B cell (primary cell): ENCODE measurements at regions not wholly inside any gene's neighbourhood (a gene's known extent, or its start where the extent isn't known, plus 50 kb on each side); places are given as distances from the start of the nearest gene placed in this dataset.

ENCODE experiments used
- ATAC-seq: fragments of 200-7000 bp; cut with Tn5 transposase; one replicate; pipeline ENCODE4 v1.10.0; 2021; ENCODE audit warnings: low read depth, mild to moderate bottlenecking, moderate number of reproducible peaks, moderate library complexity
- CTCF ChIA-PET: fragments of 350-600 bp; sonication (Branson Sonifier 250); formaldehyde crosslinking; loops from one replicate; lab custom pipeline; 2021; ENCODE audit warnings: antibody characterized with exemption, inconsistent platforms; lab: Charles Lee
- POLR2A ChIA-PET: fragments of 350-600 bp; sonication (Branson Sonifier 250); formaldehyde crosslinking; loops from one replicate; lab custom pipeline; 2021; ENCODE audit warnings: antibody characterized with exemption; lab: Charles Lee
- DNase-seq: peaks from one replicate; pipeline ENCODE4 v3.0.0; 2013
- H2AFZ ChIP-seq: 2 replicates; pipeline ENCODE4 v1.6.1; 2012; ENCODE audit warnings: mild to moderate bottlenecking, low read depth, low read length; ENCODE audit not compliant: insufficient read depth, poor library complexity, severe bottlenecking
- H3K27ac ChIP-seq, 2 donors: 1 replicate in 1 of 2; 2 replicates in 1 of 2; pipeline ENCODE4 v1.5.1; 2012 to 2013; ENCODE audit warnings: low read length in 2 of 2, mild to moderate bottlenecking in 2 of 2, moderate library complexity in 1 of 2
- H3K27me3 ChIP-seq, 4 experiments: fragments of 200-600 bp in 1 of 4; sonication (generic) in 1 of 4; replicated peaks in 1 of 4; 1 replicate in 2 of 4; 2 replicates in 2 of 4; pipeline versions ENCODE4 v1.6.1 to v1.7.0; 2013 to 2016; ENCODE audit warnings: low read length in 3 of 4, mild to moderate bottlenecking in 2 of 4, mixed read lengths in 1 of 4, moderate library complexity in 1 of 4; ENCODE audit not compliant: insufficient read depth in 4 of 4, control insufficient read depth in 3 of 4; ENCODE audit errors: control extremely low read depth in 1 of 4
- H3K36me3 ChIP-seq, 2 experiments: replicated peaks in 1 of 2; 1 replicate in 1 of 2; 2 replicates in 1 of 2; pipeline versions ENCODE4 v1.6.1 to v1.7.1; 2013; ENCODE audit warnings: low read length in 1 of 2; ENCODE audit not compliant: insufficient read depth in 2 of 2, control insufficient read depth in 1 of 2; ENCODE audit errors: control extremely low read depth in 1 of 2, extremely low read depth in 1 of 2
- H3K4me1 ChIP-seq, 2 donors: fragments of 200-600 bp in 1 of 2; sonication (generic) in 1 of 2; 1 replicate in 1 of 2; 2 replicates in 1 of 2; pipeline versions ENCODE4 v1.5.1 to v1.6.1; 2013 to 2017; ENCODE audit warnings: low read length in 2 of 2; ENCODE audit not compliant: control insufficient read depth in 2 of 2, insufficient read depth in 2 of 2
- H3K4me2 ChIP-seq: replicated peaks from 2 replicates; pipeline ENCODE3; 2012; ENCODE audit warnings: mild to moderate bottlenecking, low read depth, low read length; ENCODE audit not compliant: poor library complexity, severe bottlenecking
- H3K4me3 ChIP-seq, 5 experiments: fragments of 200-600 bp in 1 of 5; sonication (generic) in 1 of 5; 1 replicate in 3 of 5; 2 replicates in 2 of 5; pipeline versions ENCODE4 v1.5.1 to v1.7.0; 2011 to 2016; ENCODE audit warnings: low read length in 4 of 5, mild to moderate bottlenecking in 4 of 5, low read depth in 2 of 5, control low read depth in 1 of 5, moderate library complexity in 1 of 5; ENCODE audit not compliant: insufficient read depth in 1 of 5; ENCODE audit errors: control extremely low read depth in 1 of 5, extremely low read depth in 1 of 5
- H3K79me2 ChIP-seq: fragments of 200-600 bp; sonication (generic); one replicate; pipeline ENCODE4 v1.6.0; 2016; ENCODE audit warnings: low read length; ENCODE audit not compliant: control insufficient read depth, insufficient read depth
- H3K9ac ChIP-seq: fragments of 200-600 bp; sonication (generic); 2 replicates; pipeline ENCODE4 v1.6.1; 2017; ENCODE audit warnings: mild to moderate bottlenecking, low read length, moderate library complexity
- H3K9me3 ChIP-seq, 3 donors: one replicate each; pipeline versions ENCODE4 v1.6.1 to v1.7.1; 2013; ENCODE audit warnings: low read length in 2 of 3; ENCODE audit not compliant: control insufficient read depth in 2 of 3, insufficient read depth in 1 of 3; ENCODE audit errors: control extremely low read depth in 1 of 3
- H4K20me1 ChIP-seq: 2 replicates; pipeline ENCODE4 v1.6.0; 2012; ENCODE audit warnings: mild to moderate bottlenecking, low read length; ENCODE audit not compliant: insufficient read depth, control insufficient read depth, poor library complexity, severe bottlenecking
- H3K27ac Mint-ChIP-seq: one replicate; pipeline ENCODE4 v1.8.0; 2021; ENCODE audit warnings: mixed read lengths
- H3K27me3 Mint-ChIP-seq: one replicate; pipeline ENCODE4 v1.8.0; 2021; ENCODE audit warnings: mixed read lengths
- H3K4me1 Mint-ChIP-seq: one replicate; pipeline ENCODE4 v1.8.0; 2021; ENCODE audit warnings: mixed read lengths
- H3K4me3 Mint-ChIP-seq: one replicate; pipeline ENCODE4 v1.8.0; 2021; ENCODE audit warnings: mixed read lengths
- H3K9me3 Mint-ChIP-seq: one replicate; pipeline ENCODE4 v1.8.0; 2022; ENCODE audit warnings: mixed read lengths; ENCODE audit not compliant: insufficient read depth
- EZH2 ChIP-seq: IDR thresholded peaks from 2 replicates; pipeline ENCODE4 v1.6.1; 2012; ENCODE audit warnings: borderline replicate concordance, low read depth, mild to moderate bottlenecking, moderate library complexity, low read length; ENCODE audit not compliant: insufficient read depth, poor library complexity, severe bottlenecking
- WGBS: methylation state at CpG from one replicate; pipeline ENCODE4 v1.1.5; 2013; ENCODE audit warnings: missing lambda C conversion rate; ENCODE audit not compliant: insufficient coverage; 5-methylcytosine and 5-hydroxymethylcytosine counted together
- intact Hi-C: fragments of 100-400 bp; cut with micrococcal nuclease; formaldehyde crosslinking; loops from one replicate; pipeline ENCODE4 v1.10.0; 2022
- TF ChIP-seq, protein P1 (sequence below): fragments of 200-600 bp; IDR thresholded peaks from one replicate; pipeline ENCODE4 v1.8.0; 2022; ENCODE audit warnings: antibody characterized with exemption, mild to moderate bottlenecking

DNA sequence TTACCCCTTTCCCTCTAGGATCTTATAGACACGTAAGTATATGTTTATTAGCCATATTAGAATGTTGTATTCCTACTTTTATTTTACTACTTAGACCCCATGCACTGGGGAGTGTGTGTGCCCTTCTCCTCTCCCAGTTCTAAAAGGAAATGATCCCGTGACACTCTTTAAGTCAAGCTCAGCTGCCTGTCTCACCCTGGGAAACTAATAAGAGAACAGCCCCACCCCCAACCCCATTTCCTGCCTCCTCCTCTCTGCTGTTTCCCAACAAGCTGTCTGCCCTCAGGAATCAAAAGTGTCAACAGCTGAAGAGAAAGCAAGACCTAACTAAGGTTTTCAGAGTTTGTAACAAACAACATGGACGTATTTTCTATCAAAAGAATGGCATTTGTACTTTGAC is 92.6 kb upstream of the VAV3 start:
- no peaks in the 10 kb centered on the region for H3K27me3 ChIP-seq

DNA sequence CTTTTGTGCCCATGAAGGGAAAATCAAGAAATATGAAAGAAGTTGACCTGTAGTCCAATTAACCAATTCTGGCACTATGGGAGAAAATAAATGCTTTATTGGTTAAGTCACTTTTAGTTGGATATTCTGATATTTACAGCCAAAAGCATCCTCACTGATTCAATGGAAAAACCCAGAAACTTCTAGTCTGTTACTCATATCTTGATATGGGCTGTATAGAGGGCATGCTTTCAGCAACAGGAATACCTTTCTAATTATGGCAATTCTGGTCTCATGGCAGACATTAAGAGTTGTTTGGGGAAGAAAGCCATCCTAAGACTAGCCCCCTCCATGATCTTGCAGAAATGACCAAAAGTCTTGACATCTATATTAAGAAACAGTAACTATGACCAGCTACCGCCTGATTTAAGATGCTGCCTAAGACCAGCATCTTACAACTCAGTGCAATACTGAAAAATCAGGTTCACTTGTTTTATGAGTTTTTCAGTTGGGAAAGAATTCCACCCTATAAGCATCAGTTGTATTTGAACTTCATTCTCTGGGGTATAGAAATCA is 91.5 kb upstream of the VAV3 start:
- no peak overlapping the region for H3K9ac ChIP-seq
- H3K4me3 ChIP-seq = no peak overlapping the region
- H3K27ac Mint-ChIP-seq = no peak overlapping the region
- H3K4me3 Mint-ChIP-seq = no peak overlapping the region
- no peak for TF ChIP-seq EZH2
- H3K27me3 Mint-ChIP-seq = no peaks in the 10 kb centered on the region
- POLR2A ChIA-PET = no interaction called here
- no peaks in the 10 kb centered on the region for H3K4me1 Mint-ChIP-seq
- DNase-seq = no peak
- intact Hi-C loops = no loop called here
- H3K9me3 Mint-ChIP-seq = no peaks in the 10 kb centered on the region
- H3K9me3 ChIP-seq = peaks cover 0 to 2% (median 0%) of the 10 kb centered on the region in 3 donors
- H3K27me3 ChIP-seq = no peaks in the 10 kb centered on the region
- no peaks in the 10 kb centered on the region for H4K20me1 ChIP-seq
- H3K4me1 ChIP-seq = peaks cover 0 to 3% of the 10 kb centered on the region in 2 donors
- no peak overlapping the region for H3K27ac ChIP-seq
- no peak overlapping the region for H2AFZ ChIP-seq
- H3K4me2 ChIP-seq = no peak overlapping the region
- CTCF ChIA-PET = no interaction called here
- ATAC-seq = no peak
- WGBS = no CpG with 5 or more reads among the region's 1 CpG
- no peaks in the 10 kb centered on the region for H3K79me2 ChIP-seq
- H3K36me3 ChIP-seq = no peaks in the 10 kb centered on the region

More for the DNA sequence above, 92.6 kb upstream of the VAV3 start:
- H3K9ac ChIP-seq = no peak overlapping the region
- no peaks in the 10 kb centered on the region for H3K79me2 ChIP-seq
- peaks cover 0 to 10% (median 2%) of the 10 kb centered on the region in 3 donors for H3K9me3 ChIP-seq
- CTCF ChIA-PET = interaction anchor here (1.0 kb wide), 1 partner anchor 68 kb away, joined by 3 read pairs; no protein-coding TSS in a partner anchor
- no peak overlapping the region for H3K27ac ChIP-seq
- intact Hi-C loops = no loop called here
- H3K4me2 ChIP-seq = no peak overlapping the region
- no peak overlapping the region for H2AFZ ChIP-seq
- H3K4me1 ChIP-seq = no peaks in the 10 kb centered on the region
- TF ChIP-seq EZH2 = no peak
- TF ChIP-seq, protein P1, sequence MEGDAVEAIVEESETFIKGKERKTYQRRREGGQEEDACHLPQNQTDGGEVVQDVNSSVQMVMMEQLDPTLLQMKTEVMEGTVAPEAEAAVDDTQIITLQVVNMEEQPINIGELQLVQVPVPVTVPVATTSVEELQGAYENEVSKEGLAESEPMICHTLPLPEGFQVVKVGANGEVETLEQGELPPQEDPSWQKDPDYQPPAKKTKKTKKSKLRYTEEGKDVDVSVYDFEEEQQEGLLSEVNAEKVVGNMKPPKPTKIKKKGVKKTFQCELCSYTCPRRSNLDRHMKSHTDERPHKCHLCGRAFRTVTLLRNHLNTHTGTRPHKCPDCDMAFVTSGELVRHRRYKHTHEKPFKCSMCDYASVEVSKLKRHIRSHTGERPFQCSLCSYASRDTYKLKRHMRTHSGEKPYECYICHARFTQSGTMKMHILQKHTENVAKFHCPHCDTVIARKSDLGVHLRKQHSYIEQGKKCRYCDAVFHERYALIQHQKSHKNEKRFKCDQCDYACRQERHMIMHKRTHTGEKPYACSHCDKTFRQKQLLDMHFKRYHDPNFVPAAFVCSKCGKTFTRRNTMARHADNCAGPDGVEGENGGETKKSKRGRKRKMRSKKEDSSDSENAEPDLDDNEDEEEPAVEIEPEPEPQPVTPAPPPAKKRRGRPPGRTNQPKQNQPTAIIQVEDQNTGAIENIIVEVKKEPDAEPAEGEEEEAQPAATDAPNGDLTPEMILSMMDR = no peak
- no CpG with 5 or more reads among the region's 3 CpGs for WGBS
- Mint-ChIP-seq H3K4me1 (peaks cover under 1% of the 10 kb centered on the region), H3K27ac (no peak overlapping the region), H3K9me3 (no peaks in the 10 kb centered on the region), H3K27me3 (no peaks in the 10 kb centered on the region), H3K4me3 (no peak overlapping the region)
- ATAC-seq (no peak), DNase-seq (no peak)
- no peak overlapping the region for H3K4me3 ChIP-seq
- no peaks in the 10 kb centered on the region for H3K36me3 ChIP-seq
- H4K20me1 ChIP-seq = no peaks in the 10 kb centered on the region
- POLR2A ChIA-PET = no interaction called here
